ENCODE measurements at regions not wholly inside any gene's neighbourhood (a gene's known extent, or its start where the extent isn't known, plus 50 kb on each side); places are given as distances from the start of the nearest gene placed in this dataset.

DNA sequence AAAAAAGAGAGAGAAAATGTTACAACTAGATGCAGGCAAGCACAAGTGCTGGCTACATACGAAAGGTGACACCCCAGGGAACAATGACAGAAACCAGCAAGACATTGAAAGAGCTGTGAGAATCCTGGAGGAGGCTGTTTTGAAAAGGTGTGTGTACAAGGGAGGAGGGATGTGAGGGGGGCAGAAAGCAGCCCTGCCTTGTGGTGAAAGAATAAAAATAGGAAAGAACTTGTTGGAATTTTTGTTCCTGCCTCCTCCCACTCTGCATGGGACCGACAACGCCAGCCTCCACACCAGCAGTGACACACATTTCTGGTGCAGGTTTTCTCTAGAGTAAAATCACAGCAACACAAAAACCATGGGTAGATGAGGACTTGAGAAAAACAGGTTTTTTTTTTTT, 1258.6 kb downstream of the PCDH9 start:
- TF ChIP-seq GATA3 (IDR thresholded peaks at IDR 0.05; ENCODE audit: low read depth, low read length) (no peak), GATA2 (IDR thresholded peaks at IDR 0.05; ENCODE audit: low read depth, low read length) (no peak)

GRCh38 chr13:65966991-65967451, 1263.1 kb downstream of the PCDH9 start:
- TF ChIP-seq GATA2 (IDR thresholded peaks at IDR 0.05; ENCODE audit: low read depth, low read length) (no peak), GATA3 (IDR thresholded peaks at IDR 0.05; ENCODE audit: low read depth, low read length) (no peak)

GRCh38 chr13:65965501-65965900, 1264.6 kb downstream of the PCDH9 start:
- no peak for TF ChIP-seq GATA3 (IDR thresholded peaks at IDR 0.05; ENCODE audit: low read depth, low read length)
- no peak for TF ChIP-seq GATA2 (IDR thresholded peaks at IDR 0.05; ENCODE audit: low read depth, low read length)

DNA sequence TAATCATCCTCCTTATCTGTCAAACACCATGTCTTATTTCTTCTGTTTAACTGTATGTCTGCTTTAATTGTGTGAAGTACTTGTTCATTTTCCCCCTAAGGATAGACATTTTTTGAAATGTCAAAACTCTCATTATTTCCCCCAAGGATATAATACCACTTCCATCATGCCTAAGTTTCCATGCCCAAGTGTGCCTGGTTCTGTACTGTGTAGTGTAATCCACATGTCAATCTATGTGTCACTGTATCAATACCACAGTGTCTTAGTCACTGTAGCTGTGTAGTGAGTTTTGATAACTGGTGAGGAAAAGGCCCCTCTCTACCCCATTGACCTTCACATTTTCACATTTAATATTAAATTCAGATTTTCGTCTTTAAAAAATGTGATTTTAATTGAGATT, 1265.5 kb downstream of the PCDH9 start:
- TF ChIP-seq GATA2 (IDR thresholded peaks at IDR 0.05; ENCODE audit: low read depth, low read length): no peak
- TF ChIP-seq GATA3 (IDR thresholded peaks at IDR 0.05; ENCODE audit: low read depth, low read length): no peak

GRCh38 chr13:65959305-65959704, 1270.8 kb downstream of the PCDH9 start:
- no peak for TF ChIP-seq GATA2 (IDR thresholded peaks at IDR 0.05; ENCODE audit: low read depth, low read length)
- no peak for TF ChIP-seq GATA3 (IDR thresholded peaks at IDR 0.05; ENCODE audit: low read depth, low read length)

- no peak for TF ChIP-seq GATA3 (IDR thresholded peaks at IDR 0.05; ENCODE audit: low read depth, low read length)
- no peak for TF ChIP-seq GATA2 (IDR thresholded peaks at IDR 0.05; ENCODE audit: low read depth, low read length)
Measured at GRCh38 chr13:65946387-65946786, 1283.7 kb downstream of the PCDH9 start.

- TF ChIP-seq GATA2 (IDR thresholded peaks at IDR 0.05; ENCODE audit: low read depth, low read length): no peak
- TF ChIP-seq GATA3 (IDR thresholded peaks at IDR 0.05; ENCODE audit: low read depth, low read length): no peak
Measured at GRCh38 chr13:65943708-65944107, 1286.4 kb downstream of the PCDH9 start.

DNA sequence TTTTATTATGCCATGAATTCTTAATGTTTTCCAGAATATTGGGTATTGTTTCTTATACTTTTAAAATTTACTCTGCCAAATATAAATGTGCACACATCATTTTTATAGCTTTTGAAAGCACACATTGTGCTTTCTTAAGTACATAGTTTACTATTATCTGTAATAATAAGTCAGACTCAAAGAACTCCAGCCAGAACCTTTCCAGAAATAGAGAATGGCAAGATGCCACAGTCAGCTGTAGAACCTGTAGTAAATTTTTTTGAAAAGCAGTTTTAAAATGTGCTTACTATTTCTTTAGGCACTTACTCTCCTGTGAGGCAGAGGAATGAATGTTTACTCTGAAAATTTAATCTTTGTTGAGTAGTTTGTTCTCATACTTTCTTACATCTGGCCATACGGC, 1287.1 kb downstream of the PCDH9 start:
- no peak for TF ChIP-seq GATA3 (IDR thresholded peaks at IDR 0.05; ENCODE audit: low read depth, low read length)

- no peak for TF ChIP-seq GATA3 (IDR thresholded peaks at IDR 0.05; ENCODE audit: low read depth, low read length)
- no peak for TF ChIP-seq GATA2 (IDR thresholded peaks at IDR 0.05; ENCODE audit: low read depth, low read length)
Measured at GRCh38 chr13:65940720-65941119, 1289.4 kb downstream of the PCDH9 start.

DNA sequence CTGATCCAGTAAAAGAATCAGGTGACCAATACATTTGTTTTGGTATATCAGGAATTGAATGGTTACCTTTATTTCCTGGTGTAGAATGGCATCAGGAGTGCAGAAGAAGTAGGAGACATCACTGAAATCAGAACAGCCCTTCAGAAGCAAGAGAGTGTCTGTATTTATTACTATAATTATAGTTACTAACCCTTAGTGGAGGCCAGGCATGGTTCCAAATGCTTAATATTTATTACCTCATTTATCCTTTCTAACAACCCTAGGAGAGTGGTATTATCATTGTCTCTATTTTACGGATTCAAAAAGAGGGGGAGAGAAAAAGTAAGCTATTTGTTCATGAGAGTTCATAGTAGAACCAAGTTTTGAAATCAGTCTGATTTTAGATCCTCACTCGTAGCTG, 1292.9 kb downstream of the PCDH9 start:
- TF ChIP-seq GATA3 (IDR thresholded peaks at IDR 0.05; ENCODE audit: low read depth, low read length): no peak
- no peak for TF ChIP-seq GATA2 (IDR thresholded peaks at IDR 0.05; ENCODE audit: low read depth, low read length)

DNA sequence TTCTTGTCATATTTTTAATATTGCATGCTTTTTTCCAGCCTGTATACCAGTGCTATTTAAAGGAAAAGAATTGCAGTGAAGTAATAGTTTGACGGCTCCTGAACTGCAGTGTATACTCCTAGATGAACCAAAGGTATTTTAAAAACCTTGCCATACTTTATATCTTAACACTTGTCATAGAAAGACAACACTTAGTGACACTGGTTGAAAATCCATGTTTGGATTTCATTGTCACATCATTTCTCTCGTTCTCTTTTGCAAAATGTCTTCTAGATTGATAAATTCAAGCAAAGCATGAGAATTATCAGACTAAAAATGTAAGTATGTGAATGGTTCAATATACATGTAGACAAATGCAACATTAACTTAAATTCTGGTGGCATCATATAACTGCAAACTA, 1293.9 kb downstream of the PCDH9 start:
- TF ChIP-seq GATA3 (IDR thresholded peaks at IDR 0.05; ENCODE audit: low read depth, low read length) (no peak), GATA2 (IDR thresholded peaks at IDR 0.05; ENCODE audit: low read depth, low read length) (no peak)

- TF ChIP-seq GATA2 (IDR thresholded peaks at IDR 0.05; ENCODE audit: low read depth, low read length) (no peak), GATA3 (IDR thresholded peaks at IDR 0.05; ENCODE audit: low read depth, low read length) (no peak)
Measured at GRCh38 chr13:65932587-65933239, 1297.4 kb downstream of the PCDH9 start.

GRCh38 chr13:65932013-65932412, 1298.1 kb downstream of the PCDH9 start:
- TF ChIP-seq GATA2 (IDR thresholded peaks at IDR 0.05; ENCODE audit: low read depth, low read length) (no peak), GATA3 (IDR thresholded peaks at IDR 0.05; ENCODE audit: low read depth, low read length) (no peak)

DNA sequence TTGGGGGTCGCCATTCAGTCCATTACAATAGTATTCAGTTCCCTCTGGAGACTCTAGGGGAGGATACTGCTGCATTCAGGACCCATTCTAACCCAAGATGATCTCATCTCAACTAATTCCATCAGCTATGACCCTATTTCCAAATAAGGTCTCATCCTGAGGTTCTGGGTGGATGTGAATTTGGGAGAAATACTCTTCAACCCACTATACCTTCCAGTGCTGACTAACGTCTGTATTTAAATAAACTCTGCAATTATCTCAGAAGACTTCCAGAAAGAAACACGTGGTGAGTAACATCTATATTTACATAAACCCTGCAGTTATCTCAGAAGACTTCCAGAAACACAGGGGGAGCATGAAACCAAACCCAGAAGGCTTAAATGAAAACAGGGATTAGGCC, 1300.7 kb downstream of the PCDH9 start:
- TF ChIP-seq GATA2 (IDR thresholded peaks at IDR 0.05; ENCODE audit: low read depth, low read length) (no peak), GATA3 (IDR thresholded peaks at IDR 0.05; ENCODE audit: low read depth, low read length) (no peak)

DNA sequence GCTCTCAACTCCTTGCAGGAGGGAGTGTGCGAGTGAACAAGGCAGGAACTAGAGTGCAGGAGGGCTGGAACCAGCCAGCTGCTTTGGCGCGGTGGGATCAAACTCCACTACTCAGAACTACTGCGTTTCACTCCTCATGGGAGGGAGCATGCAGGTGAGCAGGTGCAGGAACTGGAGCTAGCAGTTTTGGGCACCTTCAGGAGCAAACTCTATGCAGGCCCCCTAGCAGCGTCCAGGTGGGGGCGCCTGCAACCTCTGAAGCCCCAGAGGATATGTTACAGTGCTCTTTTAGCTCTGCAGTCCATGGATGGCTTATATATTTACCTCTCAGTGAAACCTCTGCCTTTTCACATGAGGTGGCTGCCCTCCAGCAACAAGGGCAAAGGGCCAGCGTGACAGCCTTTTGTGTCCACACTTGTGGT, 1303.4 kb downstream of the PCDH9 start:
- TF ChIP-seq GATA2 (IDR thresholded peaks at IDR 0.05; ENCODE audit: low read depth, low read length) (no peak), GATA3 (IDR thresholded peaks at IDR 0.05; ENCODE audit: low read depth, low read length) (no peak)

GRCh38 chr13:65921933-65922332, 1308.2 kb downstream of the PCDH9 start:
- TF ChIP-seq GATA2 (IDR thresholded peaks at IDR 0.05; ENCODE audit: low read depth, low read length) (no peak), GATA3 (IDR thresholded peaks at IDR 0.05; ENCODE audit: low read depth, low read length) (no peak)
